GM04503 (cell line): ENCODE measurements at regions not wholly inside any gene's neighbourhood (a gene's known extent, or its start where the extent isn't known, plus 50 kb on each side); places are given as distances from the start of the nearest gene placed in this dataset.
"Not testable (repeated sequence)": the region's sequence is repeated elsewhere in the genome, so short reads cannot be mapped to it uniquely, and the experiment has no call there.

Experiments
- DNase-seq: peaks from one replicate; pipeline ENCODE4 v3.0.0-alpha.2; 2012; ENCODE audit warnings: low read depth

DNA sequence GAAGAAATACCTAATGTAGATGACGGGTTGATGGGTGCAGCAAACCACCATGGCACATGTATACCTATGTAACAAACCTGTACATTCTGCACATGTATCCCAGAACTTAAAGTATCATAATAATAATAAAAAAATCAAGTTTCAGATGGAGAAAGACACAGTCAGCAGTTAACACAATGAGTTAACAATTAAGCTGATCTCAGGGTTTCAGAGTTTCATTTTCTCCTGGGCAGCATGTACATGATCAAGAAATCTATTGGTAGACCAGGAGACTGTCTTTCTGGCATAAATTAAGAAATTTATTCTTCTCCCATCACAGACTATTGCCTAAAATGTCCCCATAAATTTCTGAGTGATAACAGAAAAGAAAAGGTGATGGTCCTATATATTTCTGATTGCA is 155.3 kb downstream of the RAD51AP2 start:
- no peak for DNase-seq

DNA sequence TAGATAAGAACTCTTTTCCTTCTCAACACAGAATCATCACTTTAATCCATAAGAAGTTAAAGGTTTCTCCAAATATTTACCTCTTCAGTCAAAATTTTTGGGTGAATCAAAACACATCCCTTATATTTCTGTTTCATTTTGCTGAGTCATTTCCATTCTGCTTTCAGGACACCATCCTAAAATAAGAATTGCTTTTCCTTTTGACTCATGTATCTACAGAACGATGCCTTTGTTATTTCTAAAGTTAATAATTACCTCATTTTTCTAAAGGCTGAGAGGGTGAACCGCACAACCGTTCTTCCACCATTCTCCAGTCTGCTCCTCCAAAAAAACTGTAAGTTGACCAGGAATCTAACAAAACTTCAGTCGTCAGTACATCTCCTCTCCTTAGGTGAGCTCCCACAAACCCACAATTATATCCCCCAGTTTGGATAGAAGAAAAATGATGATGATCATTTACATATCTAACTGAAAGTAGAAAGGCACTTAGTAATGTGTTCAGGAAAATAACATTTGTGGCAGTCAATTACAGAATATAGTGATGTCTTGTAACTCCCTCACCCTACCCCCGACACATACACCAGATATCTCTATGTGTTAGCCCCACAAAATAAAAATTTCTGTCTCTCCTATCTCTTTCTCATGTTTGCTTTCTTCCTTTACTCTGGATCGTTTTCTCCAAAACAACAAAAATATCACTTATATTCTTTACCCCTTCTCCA is 162.5 kb downstream of the RAD51AP2 start:
- no peak for DNase-seq

DNA sequence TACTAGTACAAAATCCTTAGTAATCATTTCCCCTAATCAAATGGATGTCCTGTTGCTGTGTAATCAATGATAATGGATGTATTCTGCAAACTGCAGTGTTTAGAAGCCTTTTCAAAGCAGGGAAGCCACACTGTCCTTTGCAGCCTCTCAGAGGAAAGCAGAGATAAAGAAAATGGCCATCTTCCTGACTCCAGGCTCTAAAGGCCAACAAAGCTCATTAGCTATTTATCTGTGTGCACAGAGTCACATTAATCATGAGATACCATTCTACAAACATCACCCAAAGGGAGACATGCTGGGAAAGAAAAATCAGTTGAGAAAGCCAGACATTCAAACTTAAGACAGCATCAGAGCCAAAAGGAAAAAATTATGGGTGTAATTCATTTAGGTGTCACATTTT is 165.0 kb downstream of the RAD51AP2 start:
- DNase-seq, result no peak

- DNase-seq, result not testable (repeated sequence)
These were observed 175.5 kb downstream of the RAD51AP2 start for GRCh38 chr2:17342692-17343091.

GRCh38 chr2:17337507-17337906 is 180.7 kb downstream of the RAD51AP2 start:
- no peak for DNase-seq

GRCh38 chr2:17336458-17336857 is 181.8 kb downstream of the RAD51AP2 start:
- no peak for DNase-seq

GRCh38 chr2:17334300-17334699 is 183.9 kb downstream of the RAD51AP2 start:
- DNase-seq, result no peak

- DNase-seq, result no peak
These were observed 186.6 kb downstream of the RAD51AP2 start for GRCh38 chr2:17331636-17332035.

- no peak for DNase-seq
These were observed 190.1 kb downstream of the RAD51AP2 start for GRCh38 chr2:17328161-17328560.

DNA sequence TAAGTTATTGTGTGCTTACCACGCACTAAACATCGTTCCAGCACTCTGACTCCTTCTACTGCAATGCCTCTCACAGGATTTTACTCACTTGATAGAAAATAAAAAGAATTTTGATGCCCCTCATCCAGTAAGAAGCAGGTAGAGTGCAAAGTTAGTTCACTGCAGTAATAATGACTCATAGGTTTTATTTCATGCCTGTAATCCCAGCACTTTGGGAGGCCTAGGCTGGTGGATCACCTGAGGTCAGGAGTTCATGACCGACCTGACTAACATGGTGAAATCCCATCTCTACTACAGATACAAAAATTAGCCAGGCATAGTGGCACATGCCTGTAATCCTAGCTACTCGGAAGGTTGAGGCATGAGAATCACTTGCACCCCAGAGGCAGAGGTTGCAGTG is 190.6 kb downstream of the RAD51AP2 start:
- DNase-seq, result no peak

DNA sequence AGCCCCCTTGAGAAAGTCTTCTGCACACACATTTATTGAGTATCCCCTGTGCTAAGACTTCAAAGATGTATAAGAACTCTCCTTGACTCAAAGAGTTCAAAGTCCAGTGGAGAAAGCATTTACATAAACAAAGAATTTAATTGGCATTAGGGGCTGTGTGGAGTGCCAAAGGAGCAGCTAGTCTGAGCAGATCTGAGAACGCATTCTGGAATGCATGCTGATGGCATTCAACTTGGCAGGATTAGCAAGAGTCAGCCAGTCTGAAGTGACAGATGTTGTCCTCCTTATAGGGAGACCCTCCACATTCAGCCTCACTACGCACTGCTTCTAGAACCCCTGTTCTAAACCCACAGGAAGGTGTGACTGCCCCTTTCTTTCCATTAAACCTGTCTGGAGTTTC is 191.5 kb downstream of the RAD51AP2 start:
- DNase-seq, result no peak

- DNase-seq, result no peak
These were observed 194.5 kb downstream of the RAD51AP2 start for GRCh38 chr2:17323697-17324096.

DNA sequence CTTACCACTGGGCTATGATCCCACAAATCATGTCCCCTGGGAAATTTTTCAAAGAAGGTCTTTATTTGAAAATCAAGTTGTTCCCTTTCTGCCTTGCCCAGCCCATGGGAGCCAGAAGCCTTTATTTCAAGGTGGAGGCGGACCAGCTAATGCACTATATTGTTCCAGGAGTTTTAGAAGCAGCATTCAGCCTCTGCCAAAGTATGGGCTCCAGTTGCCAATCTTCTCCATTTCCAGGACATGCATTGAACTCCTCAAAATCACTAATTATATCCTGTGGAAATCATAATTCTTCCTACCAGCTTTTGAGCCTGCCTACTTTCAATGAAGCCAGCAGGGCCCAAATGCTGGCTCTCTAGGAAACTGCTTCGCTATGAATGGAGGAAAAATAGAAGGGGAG is 195.8 kb downstream of the RAD51AP2 start:
- no peak for DNase-seq

DNA sequence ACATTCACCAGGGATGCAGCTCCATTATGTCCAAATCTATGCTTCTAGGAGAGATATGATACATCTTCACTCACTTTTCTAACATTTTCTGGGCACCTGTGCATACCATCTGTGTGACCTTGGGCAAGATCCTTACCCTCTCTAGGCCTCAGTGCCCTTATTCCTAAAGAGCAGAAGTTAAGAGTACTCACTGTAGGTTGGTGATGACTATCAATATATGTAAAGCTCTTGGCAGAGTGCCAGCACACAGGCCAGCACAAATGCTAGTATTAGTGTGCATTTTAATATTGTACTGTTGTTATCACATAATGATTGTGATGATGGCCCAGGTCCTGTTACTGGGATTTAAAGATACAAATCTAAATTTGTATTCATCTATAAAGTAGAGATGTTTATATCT is 199.2 kb downstream of the RAD51AP2 start:
- no peak for DNase-seq

- DNase-seq, result no peak
These were observed 200.2 kb downstream of the RAD51AP2 start for GRCh38 chr2:17318013-17318412.

- DNase-seq, result no peak
These were observed 200.7 kb downstream of the RAD51AP2 start for GRCh38 chr2:17317439-17317976.

GRCh38 chr2:17313261-17313660 is 205.0 kb downstream of the RAD51AP2 start:
- DNase-seq, result no peak

GRCh38 chr2:17311771-17312511 is 206.3 kb downstream of the RAD51AP2 start:
- DNase-seq, result no peak

- DNase-seq, result no peak
These were observed 207.1 kb downstream of the RAD51AP2 start for GRCh38 chr2:17311106-17311619.

DNA sequence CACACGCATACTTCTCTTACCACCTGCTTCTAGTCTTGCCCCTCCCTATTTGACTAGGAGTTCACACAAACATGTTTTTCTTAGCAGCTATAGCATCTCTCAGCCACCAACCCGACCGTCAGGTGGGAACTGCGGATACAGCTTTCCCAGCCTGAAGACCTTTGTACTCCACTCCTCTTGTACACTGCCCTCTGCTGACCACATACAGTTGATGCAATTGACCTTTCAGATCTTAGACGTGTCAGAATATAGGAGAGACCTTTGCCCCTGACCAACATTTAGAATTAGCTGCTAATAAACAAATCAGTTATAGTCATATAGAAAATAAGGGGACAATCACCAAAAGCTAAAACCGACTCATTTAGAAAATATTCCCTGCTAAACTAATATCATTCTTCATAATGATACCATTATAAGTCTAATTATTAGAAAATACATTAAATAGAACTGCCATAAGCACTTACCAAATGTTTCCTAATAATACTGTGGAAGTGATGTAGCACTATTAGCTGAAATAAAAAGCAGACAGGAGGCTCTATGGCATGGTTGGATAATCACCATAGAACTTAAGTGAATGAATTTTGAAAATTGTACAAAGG is 208.4 kb downstream of the RAD51AP2 start:
- no peak for DNase-seq

DNA sequence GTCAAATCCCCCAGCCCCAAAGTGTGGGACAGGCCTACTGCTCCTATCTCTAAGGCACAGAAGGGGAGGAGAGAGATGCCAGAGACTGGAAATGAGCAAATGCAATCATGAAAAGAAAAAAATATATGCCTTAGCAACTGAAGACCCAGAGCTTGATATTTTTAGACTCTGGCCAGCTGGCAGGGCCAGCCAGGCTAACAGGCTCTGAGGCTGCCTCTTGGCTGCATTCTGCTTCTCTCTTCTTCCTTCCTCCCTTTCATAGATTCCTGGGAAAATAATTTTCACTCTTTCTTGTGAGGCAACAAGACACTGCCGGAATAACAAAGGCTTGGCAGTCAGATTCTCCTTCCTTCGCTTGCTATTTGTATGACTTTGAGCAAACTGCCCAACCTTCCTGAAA is 209.1 kb downstream of the RAD51AP2 start:
- DNase-seq, result no peak

DNA sequence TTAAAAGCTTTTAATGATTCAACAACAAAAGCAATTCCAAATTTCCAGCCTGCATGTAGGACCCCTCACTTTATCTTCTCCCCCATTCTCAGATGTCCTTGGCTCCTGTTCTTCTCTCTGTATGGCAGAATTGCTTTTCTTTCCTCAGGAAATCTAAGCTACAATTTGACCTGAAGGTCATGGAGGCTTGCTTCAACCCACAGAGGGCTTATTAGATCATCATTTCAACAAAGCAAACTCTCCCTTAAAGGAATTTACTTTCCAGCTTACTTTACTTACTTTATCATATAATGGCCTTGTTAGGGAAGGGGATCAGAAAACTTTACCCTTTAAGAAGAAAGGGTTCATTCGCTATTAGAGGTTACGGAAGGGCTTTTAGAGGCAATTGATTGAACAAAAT is 211.5 kb downstream of the RAD51AP2 start:
- no peak for DNase-seq

DNA sequence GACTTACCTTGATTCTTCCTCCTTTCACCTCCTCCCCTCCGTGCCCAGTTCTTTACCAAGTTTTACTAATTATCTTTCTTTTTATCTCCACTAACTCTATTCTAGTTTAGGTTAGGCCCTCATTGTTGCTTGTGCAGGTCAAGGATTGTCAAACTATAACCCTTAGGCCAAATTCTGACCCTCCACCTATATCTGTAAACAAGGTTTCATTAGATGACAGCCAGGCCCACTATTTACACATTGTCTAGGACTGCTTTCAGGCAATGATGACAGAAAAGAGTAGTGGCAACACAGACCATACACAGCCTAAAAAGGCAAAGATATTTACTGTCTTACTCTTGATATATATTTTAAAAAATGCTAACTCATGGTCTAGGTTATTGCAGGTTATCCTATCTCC is 212.0 kb downstream of the RAD51AP2 start:
- DNase-seq, result no peak
